Heart right ventricle (tissue), 16 donors: ENCODE measurements at regions not wholly inside any gene's neighbourhood (a gene's known extent, or its start where the extent isn't known, plus 50 kb on each side); places are given as distances from the start of the nearest gene placed in this dataset.
A peak's percentile ranks its signal among the peaks of the same experiment; 100 is the strongest.
"Not testable (repeated sequence)": the region's sequence is repeated elsewhere in the genome, so short reads cannot be mapped to it uniquely, and the experiment has no call there.

Source experiments
- ATAC-seq, 8 donors: fragments of 200-7000 bp; cut with Tn5 transposase; one replicate each; pipeline ENCODE4 v1.9.1; 2020; ENCODE audit warnings: mild to moderate bottlenecking in 8 of 8, moderate library complexity in 8 of 8, moderate number of reproducible peaks in 1 of 8
- DNase-seq, 2 donors: peaks; one replicate each; pipeline ENCODE4 v3.0.0-alpha.2; 2020
- H3K27ac ChIP-seq, 10 donors: fragments of 200-600 bp; sonication (generic) in 2 of 10; one replicate each; pipeline versions ENCODE4 v1.5.0 to v1.8.0; 2020 to 2022; ENCODE audit warnings: mild to moderate bottlenecking in 3 of 10
- H3K27me3 ChIP-seq, 7 donors: fragments of 200-600 bp; one replicate each; pipeline ENCODE4 v1.8.0; 2021 to 2022; ENCODE audit warnings: mild to moderate bottlenecking in 2 of 7
- H3K36me3 ChIP-seq, 9 donors: fragments of 200-600 bp; sonication (generic) in 1 of 9; one replicate each; pipeline versions ENCODE4 v1.5.0 to v1.8.0; 2020 to 2022; ENCODE audit warnings: mild to moderate bottlenecking in 2 of 9
- H3K4me1 ChIP-seq, 9 donors: fragments of 200-600 bp; sonication (generic) in 1 of 9; one replicate each; pipeline versions ENCODE4 v1.5.0 to v1.8.0; 2020 to 2022; ENCODE audit warnings: mild to moderate bottlenecking in 4 of 9
- H3K4me3 ChIP-seq, 10 donors: fragments of 200-600 bp; sonication (generic) in 2 of 10; one replicate each; pipeline versions ENCODE4 v1.5.0 to v1.8.0; 2020 to 2022; ENCODE audit warnings: mild to moderate bottlenecking in 7 of 10, moderate library complexity in 2 of 10
- H3K9me3 ChIP-seq, 11 donors: fragments of 200-600 bp in 10 of 11; sonication (generic) in 2 of 11; one replicate each; pipeline versions ENCODE4 v1.5.0 to v1.8.0; 2013 to 2022; ENCODE audit warnings: mild to moderate bottlenecking in 2 of 11, control low read depth in 1 of 11, moderate library complexity in 1 of 11
- WGBS, 2 donors: extraction: QIAGEN DNeasy Blood & Tissue Kit; methylation state at CpG; one replicate each; pipeline ENCODE4 v1.1.7; 2013; ENCODE audit warnings: inconsistent platforms in 1 of 2; 5-methylcytosine and 5-hydroxymethylcytosine counted together
- intact Hi-C, 10 donors: fragments of 100-400 bp; cut with DNase I; formaldehyde crosslinking; loops; one replicate each; pipeline versions ENCODE4 v1.11.1 to v1.14.2; 2022
- TF ChIP-seq, protein P1 (sequence below), 9 donors: fragments of 200-600 bp; sonication (generic) in 2 of 9; IDR thresholded peaks; one replicate each; pipeline versions ENCODE4 v1.5.0 to v1.8.0; 2021 to 2022; ENCODE audit warnings: antibody characterized with exemption in 9 of 9, mild to moderate bottlenecking in 5 of 9, moderate library complexity in 1 of 9
- donor health status: Arrhythmogenic right ventricular cardiomyopathy.
- donor health status: ischemic (EF 13 %, LVEDD 7.1; RV severe dilation, severe dysfunction).
- donor health status: healthy with polysubstance abuse.
- donor health status: DM: no; HTN: yes; CAD: no.
- donor health status: DM: no; HTN: no; CAD: no.
- donor health status: ischemic (EF 25% LVEDD 6.9; RV normal size, moderate dysfunction).
- donor health status: ischemic (EF 25% LVEDD 5.7; RV mildly dilated, moderate dysfunction).
- donor health status: healthy.
- donor health status: DM: yes; HTN: yes; CAD: no.
- donor health status: Ischemic cardiomyopathy.
- donor health status: ischemic (EF 35%, LVEDD 5.7; RV mildly dilated, moderate dysfunction).
- donor health status: nonischemic (EF 11% LVEDD 7.7; RV severe dilation, severe dysfunction).
- donor health status: DM: yes; HTN: yes; CAD: no.
- donor health status: PGD.
- donor health status: ischemic (EF 29% LVEDD 5.4; RV normal size, mild dysfunction).
- donor health status: nonischemic (EF 23%, LVEDD 6.1; RV moderate dilation, normal function).

DNA sequence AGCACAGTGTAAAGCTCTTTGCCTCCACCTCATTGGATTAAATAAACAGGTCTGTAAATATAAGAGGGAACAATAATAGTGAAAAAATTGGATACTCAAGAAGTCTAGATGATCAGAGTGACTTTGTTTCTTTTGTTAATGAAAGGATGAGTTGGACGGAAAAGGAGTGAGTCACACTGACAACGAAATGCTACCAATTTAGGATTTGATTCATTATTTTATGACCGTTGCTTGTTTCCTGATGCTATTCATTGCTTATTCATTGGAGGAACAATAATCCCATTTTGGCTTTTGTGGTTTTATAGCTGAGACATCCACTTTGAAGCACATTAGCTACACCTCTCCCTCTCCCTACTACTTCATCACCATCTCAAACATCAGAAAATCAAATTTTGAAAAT, 74.4 kb upstream of the DYNLT3 start:
- DNase-seq (no peak), ATAC-seq (no peak)
- H3K36me3 ChIP-seq, result no peaks in the 10 kb centered on the region
- 50 to 77% methylated on average over 3 of the region's 3 CpGs for WGBS, 2 donors
- TF ChIP-seq, protein P1, sequence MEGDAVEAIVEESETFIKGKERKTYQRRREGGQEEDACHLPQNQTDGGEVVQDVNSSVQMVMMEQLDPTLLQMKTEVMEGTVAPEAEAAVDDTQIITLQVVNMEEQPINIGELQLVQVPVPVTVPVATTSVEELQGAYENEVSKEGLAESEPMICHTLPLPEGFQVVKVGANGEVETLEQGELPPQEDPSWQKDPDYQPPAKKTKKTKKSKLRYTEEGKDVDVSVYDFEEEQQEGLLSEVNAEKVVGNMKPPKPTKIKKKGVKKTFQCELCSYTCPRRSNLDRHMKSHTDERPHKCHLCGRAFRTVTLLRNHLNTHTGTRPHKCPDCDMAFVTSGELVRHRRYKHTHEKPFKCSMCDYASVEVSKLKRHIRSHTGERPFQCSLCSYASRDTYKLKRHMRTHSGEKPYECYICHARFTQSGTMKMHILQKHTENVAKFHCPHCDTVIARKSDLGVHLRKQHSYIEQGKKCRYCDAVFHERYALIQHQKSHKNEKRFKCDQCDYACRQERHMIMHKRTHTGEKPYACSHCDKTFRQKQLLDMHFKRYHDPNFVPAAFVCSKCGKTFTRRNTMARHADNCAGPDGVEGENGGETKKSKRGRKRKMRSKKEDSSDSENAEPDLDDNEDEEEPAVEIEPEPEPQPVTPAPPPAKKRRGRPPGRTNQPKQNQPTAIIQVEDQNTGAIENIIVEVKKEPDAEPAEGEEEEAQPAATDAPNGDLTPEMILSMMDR (IDR thresholded peaks at IDR 0.05), result no peak
- H3K9me3 ChIP-seq, result peaks cover 0 to 13% (median 0%) of the 10 kb centered on the region in 11 donors
- peaks cover 0 to 25% (median 0%) of the 10 kb centered on the region in 7 donors for H3K27me3 ChIP-seq
- intact Hi-C loops, result loop anchor here in 6 of 10 donors (10.0 kb wide), 5 partner anchors 243 to 413 kb away; partner anchors contain the start of gene RPGR (in 1 of the 6)
- no peak overlapping the region for H3K27ac ChIP-seq
- no peak overlapping the region for H3K4me3 ChIP-seq
- no peaks in the 10 kb centered on the region for H3K4me1 ChIP-seq

DNA sequence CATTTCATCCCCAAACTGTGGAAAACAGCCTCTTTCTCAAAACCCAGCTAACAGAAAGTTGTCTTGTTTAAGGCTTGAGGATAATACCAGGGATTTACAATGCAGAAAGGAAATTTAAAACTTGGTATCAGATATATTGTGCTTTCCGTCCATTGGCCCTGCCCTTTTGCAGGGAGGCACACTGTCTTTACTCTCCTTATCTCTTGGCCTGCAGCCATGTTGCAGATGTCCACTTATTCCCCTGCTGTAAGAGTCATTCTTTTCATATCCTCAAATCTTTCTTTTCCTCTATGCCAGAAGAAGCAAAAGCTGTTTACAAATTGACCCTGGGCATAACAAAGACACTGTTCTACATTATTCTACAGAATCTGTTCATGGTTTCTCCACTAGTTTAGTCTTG, 75.6 kb upstream of the DYNLT3 start:
- H3K36me3 ChIP-seq, result no peaks in the 10 kb centered on the region
- ATAC-seq (no peak), DNase-seq (no peak)
- no peak overlapping the region for H3K4me3 ChIP-seq
- H3K27me3 ChIP-seq, result peaks cover 0 to 34% (median 0%) of the 10 kb centered on the region in 7 donors
- no peaks in the 10 kb centered on the region for H3K4me1 ChIP-seq
- peaks cover 0 to 13% (median 0%) of the 10 kb centered on the region in 11 donors for H3K9me3 ChIP-seq
- intact Hi-C loops, result loop anchor here in 6 of 10 donors (10.0 kb wide), 5 partner anchors 242 to 412 kb away; partner anchors contain the start of gene RPGR (in 1 of the 6)
- 41 to 46% methylated on average over 1 of the region's 1 CpG for WGBS, 2 donors
- TF ChIP-seq, protein P1 (IDR thresholded peaks at IDR 0.05), result no peak
- H3K27ac ChIP-seq, result no peak overlapping the region

DNA sequence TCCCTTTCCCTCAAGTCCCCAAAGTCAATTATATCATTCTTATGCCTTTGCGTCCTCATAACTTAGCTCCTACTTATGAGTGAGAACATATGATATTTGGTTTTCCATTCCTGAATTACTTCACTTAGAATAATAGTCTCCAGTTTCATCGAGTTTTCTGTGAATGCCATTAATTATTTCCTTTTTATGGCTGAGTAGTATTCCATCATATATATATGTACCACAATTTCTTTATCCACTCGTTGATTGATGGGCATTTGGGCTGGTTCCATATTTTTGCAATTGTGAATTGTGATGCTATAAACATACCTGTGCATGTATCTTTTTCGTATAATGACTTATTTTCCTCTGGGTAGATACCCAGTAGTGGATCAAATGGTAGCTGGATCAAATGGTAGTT, 78.4 kb upstream of the DYNLT3 start:
- H3K27ac ChIP-seq, DNase-seq, ATAC-seq, H3K9me3 ChIP-seq, H3K4me1 ChIP-seq, H3K4me3 ChIP-seq, H3K36me3 ChIP-seq: not testable (repeated sequence)
- peaks cover 0 to 37% (median 0%) of the 10 kb centered on the region in 7 donors for H3K27me3 ChIP-seq
- WGBS, 2 donors, result 91 to 97% methylated on average over 4 of the region's 4 CpGs
- intact Hi-C loops, result loop anchor here in 8 of 10 donors (2.0 to 10.0 kb wide), 8 partner anchors 239 to 411 kb away; partner anchors contain the start of gene RPGR (in 3 of the 8)

DNA sequence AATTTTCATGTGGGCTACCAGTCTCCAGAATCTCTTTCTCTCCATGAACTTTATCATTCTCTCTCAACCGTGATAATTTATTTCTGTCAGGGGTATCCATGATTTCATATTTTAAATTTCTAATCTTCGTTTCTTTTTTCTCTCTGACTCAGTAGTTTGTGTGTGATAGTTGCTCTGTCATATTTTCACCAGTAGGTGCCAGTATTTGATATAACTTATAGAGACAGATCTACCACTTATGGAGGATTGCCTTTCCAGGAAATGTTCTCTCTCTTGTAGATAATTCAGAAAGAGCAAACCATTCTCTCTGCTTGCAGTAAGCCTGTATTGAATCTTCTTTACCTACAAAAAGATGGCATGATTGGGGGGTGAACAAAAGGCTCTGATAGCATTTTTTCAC, 79.3 kb upstream of the DYNLT3 start:
- no peak for DNase-seq

DNA sequence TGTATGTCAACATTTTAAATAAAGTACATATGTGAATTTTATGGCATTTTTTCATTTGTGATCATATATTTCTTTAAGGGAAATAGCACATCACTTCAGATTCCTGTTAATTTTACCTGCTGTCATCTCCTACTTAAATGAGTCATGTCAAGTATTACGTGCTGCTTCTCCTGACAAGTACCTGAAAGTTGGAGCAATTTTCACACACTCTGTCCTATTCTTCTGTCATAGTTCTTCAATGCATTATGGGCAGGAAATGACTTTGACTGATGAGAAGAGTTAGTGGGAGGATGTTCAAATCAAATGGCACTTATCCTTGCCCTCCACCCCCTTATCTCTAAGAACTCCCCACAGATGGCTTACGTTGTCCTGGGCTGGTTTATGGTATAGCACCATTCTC, 64.2 kb upstream of the SYTL5 start:
- 80 to 81% methylated on average over 2 of the region's 2 CpGs for WGBS, 2 donors
- TF ChIP-seq, protein P1 (IDR thresholded peaks at IDR 0.05), result no peak
- ATAC-seq, result no peak
- intact Hi-C loops, result no loop called here
- Histone ChIP-seq H3K4me3 (no peak overlapping the region), H3K27me3 (peaks cover 0 to 27% (median 0%) of the 10 kb centered on the region in 7 donors), H3K36me3 (no peaks in the 10 kb centered on the region), H3K9me3 (no peaks in the 10 kb centered on the region), H3K27ac (no peak overlapping the region), H3K4me1 (no peaks in the 10 kb centered on the region)
- no peak for DNase-seq

More for the DNA sequence above, 79.3 kb upstream of the DYNLT3 start:
- WGBS, 2 donors, result 22 to 26% methylated on average over 2 of the region's 2 CpGs
- Histone ChIP-seq H3K9me3 (no peaks in the 10 kb centered on the region), H3K4me3 (no peak overlapping the region), H3K27me3 (peaks cover 0 to 37% (median 0%) of the 10 kb centered on the region in 7 donors), H3K27ac (no peak overlapping the region), H3K4me1 (no peaks in the 10 kb centered on the region), H3K36me3 (no peaks in the 10 kb centered on the region)
- TF ChIP-seq, protein P1 (IDR thresholded peaks at IDR 0.05), result peak in 8 of 9 donors; percentile 8 to 58 (median 50)
- intact Hi-C loops, result loop anchor here in 8 of 10 donors (2.0 to 10.0 kb wide), 8 partner anchors 238 to 412 kb away; partner anchors contain the start of gene RPGR (in 3 of the 8)
- ATAC-seq, result no peak
